Thyroid gland (tissue), 4 donors: ENCODE measurements at regions not wholly inside any gene's neighbourhood (a gene's known extent, or its start where the extent isn't known, plus 50 kb on each side); places are given as distances from the start of the nearest gene placed in this dataset.

Source experiments
- POLR2A ChIP-seq, 2 donors: fragments of 450-650 bp; IDR thresholded peaks; one replicate each; pipeline ENCODE4 v1.6.1; 2017; ENCODE audit warnings: antibody characterized with exemption in 2 of 2, mild to moderate bottlenecking in 2 of 2, moderate library complexity in 1 of 2
- TF ChIP-seq, protein P1 (sequence below), 6 experiments: fragments of 200-600 bp in 3 of 6; fragments of 450-650 bp in 3 of 6; sonication (generic) in 3 of 6; IDR thresholded peaks; one replicate each; pipeline ENCODE4 v1.5.1; 2016 to 2019; ENCODE audit warnings: antibody characterized with exemption in 6 of 6, mild to moderate bottlenecking in 2 of 6, inconsistent platforms in 1 of 6, moderate library complexity in 1 of 6

DNA sequence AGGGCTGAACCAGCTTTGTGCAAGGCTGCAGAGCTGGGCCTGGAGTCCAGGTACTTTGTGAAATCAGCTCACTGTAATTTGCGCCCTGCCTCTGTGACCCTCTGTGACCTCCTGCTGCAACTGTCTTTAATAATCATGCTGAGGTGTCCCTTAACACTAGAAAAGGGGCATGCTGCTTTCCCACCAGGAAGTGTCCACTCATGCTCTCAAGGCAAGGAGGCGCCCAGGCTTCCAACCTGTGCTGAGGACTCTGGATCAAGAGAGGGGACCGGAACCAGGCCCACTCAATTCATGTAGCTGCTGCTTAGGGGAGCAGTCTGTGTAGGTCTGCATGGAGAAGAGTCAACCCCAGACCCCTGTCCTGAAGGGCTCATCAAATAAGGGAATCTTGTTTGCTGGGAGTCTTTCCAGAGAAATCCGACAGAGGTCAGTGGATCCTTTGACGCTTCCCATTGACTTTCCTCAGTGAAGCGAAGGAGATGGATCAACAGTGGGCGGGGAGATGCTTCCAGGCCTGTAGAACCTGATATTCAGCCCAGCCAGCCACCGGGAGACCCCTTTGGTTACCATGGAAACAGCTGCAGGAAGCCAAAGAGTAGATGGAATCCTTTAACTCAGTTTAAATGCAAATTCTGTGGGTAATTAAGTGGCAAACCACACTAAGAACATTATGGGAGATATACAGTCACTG, 945.9 kb downstream of the GRID1 start:
- TF ChIP-seq, protein P1, sequence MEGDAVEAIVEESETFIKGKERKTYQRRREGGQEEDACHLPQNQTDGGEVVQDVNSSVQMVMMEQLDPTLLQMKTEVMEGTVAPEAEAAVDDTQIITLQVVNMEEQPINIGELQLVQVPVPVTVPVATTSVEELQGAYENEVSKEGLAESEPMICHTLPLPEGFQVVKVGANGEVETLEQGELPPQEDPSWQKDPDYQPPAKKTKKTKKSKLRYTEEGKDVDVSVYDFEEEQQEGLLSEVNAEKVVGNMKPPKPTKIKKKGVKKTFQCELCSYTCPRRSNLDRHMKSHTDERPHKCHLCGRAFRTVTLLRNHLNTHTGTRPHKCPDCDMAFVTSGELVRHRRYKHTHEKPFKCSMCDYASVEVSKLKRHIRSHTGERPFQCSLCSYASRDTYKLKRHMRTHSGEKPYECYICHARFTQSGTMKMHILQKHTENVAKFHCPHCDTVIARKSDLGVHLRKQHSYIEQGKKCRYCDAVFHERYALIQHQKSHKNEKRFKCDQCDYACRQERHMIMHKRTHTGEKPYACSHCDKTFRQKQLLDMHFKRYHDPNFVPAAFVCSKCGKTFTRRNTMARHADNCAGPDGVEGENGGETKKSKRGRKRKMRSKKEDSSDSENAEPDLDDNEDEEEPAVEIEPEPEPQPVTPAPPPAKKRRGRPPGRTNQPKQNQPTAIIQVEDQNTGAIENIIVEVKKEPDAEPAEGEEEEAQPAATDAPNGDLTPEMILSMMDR (IDR thresholded peaks at IDR 0.05): no peak
- no peak for TF ChIP-seq POLR2A (IDR thresholded peaks at IDR 0.05)
